Sigmoid colon (tissue), 4 donors: ENCODE measurements at regions not wholly inside any gene's neighbourhood (a gene's known extent, or its start where the extent isn't known, plus 50 kb on each side); places are given as distances from the start of the nearest gene placed in this dataset.

Source experiments
- CTCF ChIP-seq, 4 experiments: fragments of 450-650 bp in 3 of 4; fragments of 200-600 bp in 1 of 4; IDR thresholded peaks; one replicate each; pipeline ENCODE4 v1.5.1; 2016 to 2019; ENCODE audit warnings: antibody characterized with exemption in 4 of 4, mild to moderate bottlenecking in 3 of 4, moderate library complexity in 2 of 4
- EP300 ChIP-seq, 4 donors: sonication (generic); formaldehyde crosslinking; IDR thresholded peaks; one replicate each; pipeline ENCODE4 v1.6.1; 2017; ENCODE audit warnings: antibody characterized with exemption in 4 of 4
- POLR2A ChIP-seq, 2 donors: fragments of 450-650 bp; IDR thresholded peaks; one replicate each; pipeline ENCODE4 v1.6.1; 2016; ENCODE audit warnings: antibody characterized with exemption in 2 of 2, mild to moderate bottlenecking in 2 of 2, moderate library complexity in 2 of 2
- POLR2AphosphoS5 ChIP-seq, 4 donors: sonication (generic); formaldehyde crosslinking; IDR thresholded peaks; one replicate each; pipeline ENCODE4 v1.6.1; 2017; ENCODE audit warnings: antibody characterized with exemption in 4 of 4

GRCh38 chr3:106688464-106688863, 688.8 kb upstream of the CCDC54 start:
- TF ChIP-seq CTCF (IDR thresholded peaks at IDR 0.05) = no peak
- no peak for TF ChIP-seq POLR2A (IDR thresholded peaks at IDR 0.05)
- no peak for TF ChIP-seq EP300 (IDR thresholded peaks at IDR 0.05)
- TF ChIP-seq POLR2AphosphoS5 (IDR thresholded peaks at IDR 0.05) = peak in 1 of 4 donors; percentile 11
